ENCODE measurements at regions not wholly inside any gene's neighbourhood (a gene's known extent, or its start where the extent isn't known, plus 50 kb on each side); places are given as distances from the start of the nearest gene placed in this dataset.

DNA sequence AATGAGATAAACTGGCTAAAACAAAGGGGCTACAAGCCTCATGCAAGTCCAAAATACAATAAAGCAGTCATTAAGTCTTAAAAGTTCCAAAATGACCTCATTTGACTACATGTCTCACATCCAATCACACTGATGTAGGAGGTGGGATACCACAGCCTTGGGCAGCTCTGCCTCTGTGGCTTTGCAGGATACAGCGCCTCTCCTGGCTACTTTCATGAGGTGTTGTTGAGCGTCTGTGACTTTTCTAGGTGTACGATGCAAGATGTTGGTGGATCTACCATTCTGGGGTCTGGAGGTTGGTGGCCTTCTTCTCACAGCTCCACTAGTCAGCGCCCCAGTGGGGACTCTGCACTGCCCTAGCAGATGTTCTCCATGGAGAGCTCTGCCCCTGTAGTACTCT lies 944.9 kb downstream of the TECRL start:
- H4K20me1 ChIP-seq (ENCODE audit: insufficient read depth, low read length), result no peaks in the 10 kb centered on the region
- H3K9me3 ChIP-seq (ENCODE audit: low read depth, low read length), result peaks cover 2% of the 10 kb centered on the region
- H3K27ac ChIP-seq (ENCODE audit: low read depth, low read length), result no peak overlapping the region
- no peak for TF ChIP-seq CTCF (IDR thresholded peaks at IDR 0.05; ENCODE audit: extremely low read depth, low read depth, low read length)
- DNase-seq (ENCODE audit: insufficient read length, low spot score, missing footprints), result no peak
- H3K4me2 ChIP-seq (ENCODE audit: insufficient read depth, low read length), result no peak overlapping the region
- no peak overlapping the region for H2AFZ ChIP-seq (ENCODE audit: low read length)
- no peaks in the 10 kb centered on the region for H3K79me2 ChIP-seq (ENCODE audit: insufficient read depth, low read length)
- no peaks in the 10 kb centered on the region for H3K36me3 ChIP-seq (ENCODE audit: insufficient read depth, low read length)
- H3K27me3 ChIP-seq (ENCODE audit: insufficient read depth, low read length), result no peaks in the 10 kb centered on the region
- H3K4me1 ChIP-seq (ENCODE audit: insufficient read depth, low read length), result no peaks in the 10 kb centered on the region
- H3K4me3 ChIP-seq (ENCODE audit: insufficient read depth, low read length), result no peak overlapping the region

GRCh38 chr4:63460075-63460474 lies 949.2 kb downstream of the TECRL start:
- H3K4me3 ChIP-seq (ENCODE audit: insufficient read depth, low read length), result no peak overlapping the region
- H3K27me3 ChIP-seq (ENCODE audit: insufficient read depth, low read length), result no peaks in the 10 kb centered on the region
- H3K9me3 ChIP-seq (ENCODE audit: low read depth, low read length), result peaks cover 2% of the 10 kb centered on the region
- H3K36me3 ChIP-seq (ENCODE audit: insufficient read depth, low read length), result no peaks in the 10 kb centered on the region
- no peaks in the 10 kb centered on the region for H3K4me1 ChIP-seq (ENCODE audit: insufficient read depth, low read length)
- no peak overlapping the region for H3K4me2 ChIP-seq (ENCODE audit: insufficient read depth, low read length)
- no peaks in the 10 kb centered on the region for H4K20me1 ChIP-seq (ENCODE audit: insufficient read depth, low read length)
- DNase-seq (ENCODE audit: insufficient read length, low spot score, missing footprints), result no peak
- no peak overlapping the region for H2AFZ ChIP-seq (ENCODE audit: low read length)
- no peak overlapping the region for H3K27ac ChIP-seq (ENCODE audit: low read depth, low read length)
- H3K79me2 ChIP-seq (ENCODE audit: insufficient read depth, low read length), result no peaks in the 10 kb centered on the region
- no peak for TF ChIP-seq CTCF (IDR thresholded peaks at IDR 0.05; ENCODE audit: extremely low read depth, low read depth, low read length)

DNA sequence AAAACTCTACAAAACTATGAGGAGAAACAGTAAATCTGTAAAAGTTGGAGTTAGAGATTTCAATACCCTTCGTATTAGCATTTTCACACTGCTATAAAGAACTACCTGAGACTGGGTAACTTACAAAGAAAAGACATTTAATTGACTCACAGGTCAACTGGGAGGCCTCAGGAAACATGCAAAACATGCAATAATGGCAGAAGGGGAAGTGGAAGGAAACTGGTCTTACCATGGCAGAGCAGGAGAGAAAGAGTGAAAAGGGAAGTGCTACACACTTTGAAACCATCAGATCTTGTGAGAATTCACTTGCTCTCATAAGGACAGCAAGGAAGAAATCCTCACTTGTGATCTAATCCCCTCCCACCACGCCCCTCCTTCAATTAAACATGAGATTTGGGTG lies 949.9 kb downstream of the TECRL start:
- no peak overlapping the region for H3K4me3 ChIP-seq (ENCODE audit: insufficient read depth, low read length)
- no peak overlapping the region for H2AFZ ChIP-seq (ENCODE audit: low read length)
- no peak overlapping the region for H3K27ac ChIP-seq (ENCODE audit: low read depth, low read length)
- no peak overlapping the region for H3K4me2 ChIP-seq (ENCODE audit: insufficient read depth, low read length)
- H3K36me3 ChIP-seq (ENCODE audit: insufficient read depth, low read length), result no peaks in the 10 kb centered on the region
- H3K9me3 ChIP-seq (ENCODE audit: low read depth, low read length), result peaks cover 2% of the 10 kb centered on the region
- H3K4me1 ChIP-seq (ENCODE audit: insufficient read depth, low read length), result no peaks in the 10 kb centered on the region
- TF ChIP-seq CTCF (IDR thresholded peaks at IDR 0.05; ENCODE audit: extremely low read depth, low read depth, low read length), result no peak
- no peak for DNase-seq (ENCODE audit: insufficient read length, low spot score, missing footprints)
- H4K20me1 ChIP-seq (ENCODE audit: insufficient read depth, low read length), result no peaks in the 10 kb centered on the region
- no peaks in the 10 kb centered on the region for H3K27me3 ChIP-seq (ENCODE audit: insufficient read depth, low read length)
- no peaks in the 10 kb centered on the region for H3K79me2 ChIP-seq (ENCODE audit: insufficient read depth, low read length)

- DNase-seq (ENCODE audit: insufficient read length, low spot score, missing footprints), result no peak
- H3K36me3 ChIP-seq (ENCODE audit: insufficient read depth, low read length), result no peaks in the 10 kb centered on the region
- TF ChIP-seq CTCF (IDR thresholded peaks at IDR 0.05; ENCODE audit: extremely low read depth, low read depth, low read length), result no peak
- H3K4me3 ChIP-seq (ENCODE audit: insufficient read depth, low read length), result no peak overlapping the region
- no peaks in the 10 kb centered on the region for H3K9me3 ChIP-seq (ENCODE audit: low read depth, low read length)
- H3K4me1 ChIP-seq (ENCODE audit: insufficient read depth, low read length), result no peaks in the 10 kb centered on the region
- H3K79me2 ChIP-seq (ENCODE audit: insufficient read depth, low read length), result no peaks in the 10 kb centered on the region
- no peaks in the 10 kb centered on the region for H3K27me3 ChIP-seq (ENCODE audit: insufficient read depth, low read length)
- H3K4me2 ChIP-seq (ENCODE audit: insufficient read depth, low read length), result no peak overlapping the region
- no peak overlapping the region for H3K27ac ChIP-seq (ENCODE audit: low read depth, low read length)
- H4K20me1 ChIP-seq (ENCODE audit: insufficient read depth, low read length), result no peaks in the 10 kb centered on the region
- H2AFZ ChIP-seq (ENCODE audit: low read length), result no peak overlapping the region
Measured at GRCh38 chr4:63458010-63458409, 951.2 kb downstream of the TECRL start.

All from osteoblast (primary cell).